Thoracic aorta (tissue), 2 donors: ENCODE measurements at regions not wholly inside any gene's neighbourhood (a gene's known extent, or its start where the extent isn't known, plus 50 kb on each side); places are given as distances from the start of the nearest gene placed in this dataset.

ENCODE experiments used
- ATAC-seq: fragments of 150-250 bp; one replicate; pipeline ENCODE4 v1.8.0; 2017; ENCODE audit warnings: low read depth; ENCODE audit not compliant: insufficient number of reproducible peaks, low FRiP score
- DNase-seq: peaks from one replicate; pipeline ENCODE4 v3.0.0-alpha.2; 2020; ENCODE audit warnings: low spot score
- H3K27ac ChIP-seq, 2 donors: fragments of 200-600 bp; sonication (generic); 1 replicate in 1 of 2; 2 replicates in 1 of 2; pipeline ENCODE4 v1.5.1; 2016; ENCODE audit warnings: mild to moderate bottlenecking in 2 of 2, moderate library complexity in 2 of 2
- H3K27me3 ChIP-seq: fragments of 200-600 bp; sonication (generic); replicated peaks from 2 replicates; pipeline ENCODE4 v1.6.0; 2016; ENCODE audit warnings: mild to moderate bottlenecking; ENCODE audit not compliant: insufficient read depth
- H3K36me3 ChIP-seq: fragments of 200-600 bp; sonication (generic); one replicate; pipeline ENCODE4 v1.5.1; 2016
- H3K4me1 ChIP-seq, 2 donors: fragments of 200-600 bp; sonication (generic); 1 replicate in 1 of 2; 2 replicates in 1 of 2; pipeline versions ENCODE4 v1.5.1 to v1.6.0; 2016; ENCODE audit warnings: low read depth in 2 of 2, mild to moderate bottlenecking in 1 of 2; ENCODE audit not compliant: control insufficient read depth in 1 of 2
- H3K4me3 ChIP-seq: fragments of 200-600 bp; sonication (generic); 2 replicates; pipeline ENCODE4 v1.5.1; 2016; ENCODE audit warnings: mild to moderate bottlenecking
- H3K9me3 ChIP-seq: fragments of 200-600 bp; sonication (generic); 2 replicates; pipeline ENCODE4 v1.5.1; 2016
- TF ChIP-seq, protein P1 (sequence below): fragments of 200-600 bp; sonication (generic); IDR thresholded peaks from one replicate; pipeline ENCODE4 v1.5.1; 2019; ENCODE audit warnings: antibody characterized with exemption

- DNase-seq (no peak), ATAC-seq (no peak)
- TF ChIP-seq, protein P1, sequence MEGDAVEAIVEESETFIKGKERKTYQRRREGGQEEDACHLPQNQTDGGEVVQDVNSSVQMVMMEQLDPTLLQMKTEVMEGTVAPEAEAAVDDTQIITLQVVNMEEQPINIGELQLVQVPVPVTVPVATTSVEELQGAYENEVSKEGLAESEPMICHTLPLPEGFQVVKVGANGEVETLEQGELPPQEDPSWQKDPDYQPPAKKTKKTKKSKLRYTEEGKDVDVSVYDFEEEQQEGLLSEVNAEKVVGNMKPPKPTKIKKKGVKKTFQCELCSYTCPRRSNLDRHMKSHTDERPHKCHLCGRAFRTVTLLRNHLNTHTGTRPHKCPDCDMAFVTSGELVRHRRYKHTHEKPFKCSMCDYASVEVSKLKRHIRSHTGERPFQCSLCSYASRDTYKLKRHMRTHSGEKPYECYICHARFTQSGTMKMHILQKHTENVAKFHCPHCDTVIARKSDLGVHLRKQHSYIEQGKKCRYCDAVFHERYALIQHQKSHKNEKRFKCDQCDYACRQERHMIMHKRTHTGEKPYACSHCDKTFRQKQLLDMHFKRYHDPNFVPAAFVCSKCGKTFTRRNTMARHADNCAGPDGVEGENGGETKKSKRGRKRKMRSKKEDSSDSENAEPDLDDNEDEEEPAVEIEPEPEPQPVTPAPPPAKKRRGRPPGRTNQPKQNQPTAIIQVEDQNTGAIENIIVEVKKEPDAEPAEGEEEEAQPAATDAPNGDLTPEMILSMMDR: no peak
- H3K36me3 ChIP-seq: no peaks in the 10 kb centered on the region
- no peaks in the 10 kb centered on the region for H3K4me1 ChIP-seq
- no peaks in the 10 kb centered on the region for H3K9me3 ChIP-seq
- H3K27ac ChIP-seq: no peak overlapping the region
- H3K4me3 ChIP-seq: no peak overlapping the region
- H3K27me3 ChIP-seq: no peaks in the 10 kb centered on the region
Measured at GRCh38 chr21:35677298-35677841, 383.0 kb downstream of the SETD4 start.

DNA sequence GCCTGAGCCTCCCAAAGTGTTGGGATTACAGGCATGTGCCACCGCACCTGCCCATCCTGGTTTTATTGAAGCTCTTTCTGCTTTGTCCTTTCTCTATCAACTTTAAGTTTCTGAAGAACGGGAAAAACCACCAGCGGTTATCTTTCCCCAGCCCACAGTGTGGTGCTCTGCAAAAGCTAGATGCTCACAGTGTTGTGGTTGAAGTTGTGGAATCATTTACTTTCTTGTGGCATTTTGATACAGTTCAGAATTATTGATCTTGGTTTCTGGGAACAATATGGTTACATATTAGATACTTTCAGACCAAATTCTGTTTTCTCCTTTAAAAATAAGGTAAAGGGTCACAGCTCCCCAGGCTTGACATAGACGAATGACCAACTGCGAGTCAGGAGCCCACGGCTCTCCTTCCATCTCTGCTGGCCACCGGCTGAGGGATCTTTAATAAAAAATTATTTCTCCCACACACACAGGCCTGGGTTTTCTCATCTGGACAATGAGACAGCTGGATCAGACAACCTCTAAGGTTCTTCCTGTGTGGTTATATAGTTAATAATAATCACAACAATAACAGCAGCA is 385.3 kb downstream of the SETD4 start:
- H3K4me1 ChIP-seq: no peaks in the 10 kb centered on the region
- H3K27me3 ChIP-seq: no peaks in the 10 kb centered on the region
- H3K27ac ChIP-seq: no peak overlapping the region
- H3K4me3 ChIP-seq: no peak overlapping the region
- ATAC-seq (no peak), DNase-seq (no peak)
- no peaks in the 10 kb centered on the region for H3K9me3 ChIP-seq
- TF ChIP-seq, protein P1: no peak
- no peaks in the 10 kb centered on the region for H3K36me3 ChIP-seq

- no peak for DNase-seq
- H3K27ac ChIP-seq: no peak overlapping the region
- no peak overlapping the region for H3K4me3 ChIP-seq
- TF ChIP-seq, protein P1: no peak
- H3K36me3 ChIP-seq: no peaks in the 10 kb centered on the region
- H3K27me3 ChIP-seq: no peaks in the 10 kb centered on the region
- no peaks in the 10 kb centered on the region for H3K4me1 ChIP-seq
- no peaks in the 10 kb centered on the region for H3K9me3 ChIP-seq
- ATAC-seq: no peak
Measured at GRCh38 chr21:35674091-35674671, 386.1 kb downstream of the SETD4 start.

- H3K4me3 ChIP-seq: no peak overlapping the region
- DNase-seq (no peak), ATAC-seq (no peak)
- no peaks in the 10 kb centered on the region for H3K4me1 ChIP-seq
- no peaks in the 10 kb centered on the region for H3K27me3 ChIP-seq
- TF ChIP-seq, protein P1: no peak
- no peak overlapping the region for H3K27ac ChIP-seq
- no peaks in the 10 kb centered on the region for H3K36me3 ChIP-seq
- H3K9me3 ChIP-seq: no peaks in the 10 kb centered on the region
Measured at GRCh38 chr21:35672313-35672712, 388.0 kb downstream of the SETD4 start.

- H3K9me3 ChIP-seq: no peaks in the 10 kb centered on the region
- DNase-seq: no peak
- H3K36me3 ChIP-seq: no peaks in the 10 kb centered on the region
- no peak overlapping the region for H3K27ac ChIP-seq
- no peaks in the 10 kb centered on the region for H3K4me1 ChIP-seq
- TF ChIP-seq, protein P1: no peak
- H3K4me3 ChIP-seq: no peak overlapping the region
- H3K27me3 ChIP-seq: no peaks in the 10 kb centered on the region
- no peak for ATAC-seq
Measured at GRCh38 chr21:35664683-35665082, 395.6 kb downstream of the SETD4 start.
